Ureter (tissue), 1 donor: ENCODE measurements at regions not wholly inside any gene's neighbourhood (a gene's known extent, or its start where the extent isn't known, plus 50 kb on each side); places are given as distances from the start of the nearest gene placed in this dataset.

Source experiments
- DNase-seq: peaks from one replicate; pipeline ENCODE4 v3.0.0-alpha.2; 2020; ENCODE audit warnings: low spot score
- donor health status: DM: yes; HTN: yes; CAD: no.

DNA sequence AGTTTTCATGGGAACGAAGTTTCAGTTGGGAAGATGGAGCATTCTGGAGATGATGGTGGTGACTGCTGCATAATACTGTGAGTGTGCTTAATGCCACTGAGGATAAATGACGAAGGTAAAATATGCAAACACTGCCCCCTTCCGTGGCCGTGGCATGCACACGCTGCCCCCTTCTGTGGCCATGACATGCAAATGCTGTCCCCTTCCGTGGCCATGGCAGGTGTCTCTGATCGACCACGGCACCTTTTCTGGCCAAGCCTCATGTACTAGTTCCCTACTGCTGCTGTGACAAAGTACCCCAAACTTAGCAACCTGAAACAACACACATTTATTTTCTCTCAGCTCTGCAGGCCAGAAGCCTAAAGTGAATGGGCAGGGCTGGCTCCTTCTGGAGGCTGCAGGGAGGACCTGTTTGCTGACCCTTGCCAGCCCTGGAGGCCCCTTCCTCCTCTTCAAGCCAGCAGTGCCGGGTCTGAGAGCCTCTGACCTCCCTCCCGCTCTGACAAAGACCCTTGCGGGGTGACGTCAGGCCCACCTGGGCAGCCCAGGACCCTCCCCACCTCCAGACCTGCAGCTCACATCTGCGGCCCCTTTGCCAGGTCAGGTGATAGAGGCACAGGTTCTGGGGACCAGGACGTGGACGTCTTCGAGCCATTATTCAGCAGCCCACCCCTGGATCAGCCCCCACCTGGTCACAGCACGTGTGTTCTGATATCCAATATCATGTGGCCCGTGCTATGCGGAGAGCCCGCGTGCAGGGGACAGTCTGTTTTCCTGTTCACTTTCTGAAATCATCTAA is 82.0 kb downstream of the MICALL2 start:
- no peak for DNase-seq

DNA sequence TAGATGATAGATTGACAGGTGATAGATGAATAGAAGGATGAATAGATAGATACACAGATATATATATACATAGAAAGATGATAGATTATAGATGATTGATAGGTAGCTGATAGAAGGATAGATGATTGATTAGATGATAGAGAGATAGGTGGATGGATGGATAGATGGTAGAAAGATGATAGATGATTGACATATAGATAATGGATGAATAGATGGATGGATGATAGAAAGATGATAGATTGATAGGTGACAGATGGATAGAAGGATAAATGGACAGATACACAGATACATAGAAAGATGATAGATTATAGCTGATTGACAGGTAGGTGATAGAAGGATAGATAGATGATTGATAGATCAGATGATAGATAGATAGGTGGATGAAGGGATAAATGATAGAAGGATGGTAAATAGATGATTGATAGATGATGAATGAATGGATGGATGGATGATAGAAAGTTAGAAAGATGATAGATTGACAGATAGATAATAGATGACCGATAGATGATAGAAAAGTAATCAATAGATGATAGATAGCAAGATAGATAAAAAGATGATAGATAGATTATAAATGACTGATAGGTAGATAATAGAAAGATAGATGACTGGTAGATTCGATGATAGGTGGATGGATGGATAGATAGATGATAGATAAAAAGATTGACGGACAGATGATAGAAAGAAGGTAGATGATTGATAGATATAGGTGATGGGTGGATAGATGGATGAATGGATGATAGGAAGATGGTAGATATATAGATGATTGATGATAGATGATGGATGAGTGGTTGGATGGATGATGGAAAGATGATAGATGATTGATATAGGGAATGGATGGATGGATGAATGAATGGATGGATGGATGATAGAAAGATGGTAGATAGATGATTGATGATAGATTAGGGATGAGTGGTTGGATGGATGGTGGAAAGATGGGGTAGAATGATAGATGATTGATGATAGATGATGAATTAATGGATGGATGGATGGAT is 80.4 kb downstream of the MICALL2 start:
- no peak for DNase-seq

DNA sequence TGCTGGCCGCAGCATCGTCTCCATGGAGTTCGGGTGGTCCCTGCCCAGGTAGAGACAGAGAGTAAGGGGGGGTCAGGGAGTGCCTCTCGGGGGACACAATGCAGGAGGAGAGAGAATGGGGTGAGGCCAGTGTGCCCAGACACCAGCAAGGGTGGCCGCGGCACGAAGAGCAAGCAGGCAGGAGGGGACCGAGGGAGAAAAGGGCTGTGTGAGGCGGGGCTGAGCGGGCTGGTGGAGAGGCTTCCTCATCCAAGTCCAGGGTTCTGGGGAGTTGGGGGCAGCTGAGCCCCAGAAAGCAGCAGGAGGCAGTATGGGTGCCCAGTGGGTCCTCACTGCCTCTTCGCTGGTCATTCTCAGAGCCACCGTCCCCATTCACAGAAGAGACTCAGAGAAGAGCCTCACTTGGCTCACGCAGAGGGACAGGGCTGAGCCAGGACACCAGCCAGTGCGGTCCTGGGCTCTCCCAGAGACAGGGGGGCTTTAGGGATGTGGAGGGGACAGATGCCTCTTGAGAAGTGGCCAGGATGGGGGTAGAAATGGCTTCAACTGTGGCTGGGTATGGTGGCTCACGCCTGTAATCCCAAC is 78.9 kb downstream of the MICALL2 start:
- no peak for DNase-seq

DNA sequence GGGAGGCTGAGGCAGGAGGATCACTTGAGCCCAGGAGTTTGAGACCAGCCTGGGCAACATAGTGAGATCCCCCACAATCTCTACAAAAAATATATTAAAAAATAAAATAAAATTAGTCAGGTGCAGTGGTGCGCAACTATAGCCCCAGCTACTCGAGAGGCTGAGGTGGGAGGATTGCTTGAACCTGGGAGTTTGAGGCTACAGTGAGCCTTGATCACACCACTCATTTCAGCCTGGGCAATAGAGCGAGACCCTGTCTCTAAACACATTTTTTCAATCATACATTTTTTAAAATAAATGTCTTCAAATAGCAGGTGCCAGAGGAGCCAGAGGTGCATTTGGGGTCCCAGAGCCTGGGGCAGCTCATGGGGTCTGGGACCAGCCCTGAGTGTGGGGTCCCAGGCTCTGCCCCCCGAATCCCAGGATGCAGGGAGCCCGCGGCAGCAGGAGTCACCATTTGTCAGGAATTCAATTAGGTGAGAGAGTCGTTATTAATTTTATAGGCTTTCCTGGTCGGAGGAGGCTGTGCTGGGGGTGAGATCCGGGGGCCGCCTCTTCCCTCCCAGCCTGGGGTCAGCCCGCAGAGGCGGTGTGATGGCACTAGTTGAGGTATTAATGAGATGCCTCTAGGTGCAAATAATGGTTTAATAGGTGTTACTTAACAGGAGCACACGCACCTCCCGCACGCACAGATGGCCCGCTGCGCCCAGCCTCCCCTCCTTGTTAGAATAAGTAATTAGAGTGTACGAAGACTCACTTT is 78.3 kb downstream of the MICALL2 start:
- DNase-seq = no peak

DNA sequence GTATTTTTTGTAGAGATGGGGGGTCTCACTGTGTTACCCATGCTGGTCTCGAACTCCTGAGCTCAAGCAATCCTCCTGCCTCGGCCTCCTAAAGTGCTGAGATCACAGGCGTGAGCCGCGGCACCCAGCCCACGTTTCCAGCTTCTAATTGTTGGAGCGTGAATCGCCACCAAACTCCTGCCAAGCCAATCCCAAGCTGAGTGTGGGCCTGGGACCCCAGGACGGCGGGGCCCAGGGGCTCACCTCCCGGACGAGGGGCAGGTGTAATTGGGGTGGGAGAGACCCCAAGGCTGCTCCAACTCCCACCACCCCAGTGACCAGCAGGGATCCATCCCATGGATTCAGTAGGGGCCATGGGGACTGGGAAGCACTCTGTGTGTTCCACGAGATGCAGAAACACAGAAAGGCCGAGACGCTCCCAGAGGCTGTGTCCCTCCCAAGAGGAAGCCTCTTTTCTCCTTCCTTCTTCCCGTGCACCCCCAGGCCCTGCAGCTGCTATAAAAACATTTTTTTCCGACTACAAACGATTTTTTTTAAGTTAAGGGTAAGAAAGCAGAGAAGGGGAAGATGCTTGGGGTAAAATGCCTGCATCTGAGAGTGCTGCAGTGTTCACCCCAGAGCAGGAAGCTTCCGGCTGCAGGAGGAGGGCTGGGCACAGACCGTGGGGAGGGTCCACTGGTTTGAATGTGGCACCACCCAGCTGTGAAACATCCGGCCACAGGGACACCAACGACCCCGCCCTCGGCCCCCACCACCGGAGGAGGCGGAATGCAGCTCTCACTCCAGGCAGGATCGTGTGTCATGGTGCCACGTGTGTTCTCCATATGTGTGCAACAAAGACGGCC is 76.5 kb downstream of the MICALL2 start:
- no peak for DNase-seq

DNA sequence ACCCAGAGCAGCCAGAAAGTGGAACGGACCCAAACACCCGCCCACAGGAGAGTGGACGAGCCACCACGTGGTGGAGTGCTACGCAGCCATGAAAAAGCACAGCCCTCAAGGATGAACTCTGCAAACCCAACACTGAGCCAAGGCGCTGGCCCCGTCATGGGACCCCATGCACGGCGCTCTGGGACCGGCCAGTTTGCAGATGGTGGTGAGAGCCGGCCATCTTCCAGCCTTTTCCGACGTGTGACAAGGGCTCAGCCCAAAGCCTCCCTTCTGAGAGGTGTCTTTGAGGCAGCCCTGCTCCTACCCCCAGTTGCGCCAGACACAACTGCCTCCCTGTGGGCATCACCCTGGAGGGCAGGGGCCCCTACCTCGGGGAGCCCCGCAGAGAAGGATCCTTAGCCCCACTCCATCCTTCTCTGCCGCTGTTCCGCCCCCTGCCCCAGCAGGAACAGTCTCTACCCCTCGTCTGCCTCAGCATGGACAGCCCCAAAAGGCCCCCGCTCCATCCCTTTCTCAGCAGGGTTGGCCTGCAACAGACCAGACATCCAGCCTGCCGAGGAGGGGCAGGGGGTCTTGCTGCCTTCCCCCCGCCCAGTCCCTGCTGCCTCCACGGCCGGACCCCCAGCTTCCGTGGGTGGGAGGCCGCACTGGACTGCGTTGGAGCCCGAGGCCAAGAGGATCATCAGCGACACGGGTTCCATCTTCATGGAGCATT is 75.7 kb downstream of the MICALL2 start:
- no peak for DNase-seq

DNA sequence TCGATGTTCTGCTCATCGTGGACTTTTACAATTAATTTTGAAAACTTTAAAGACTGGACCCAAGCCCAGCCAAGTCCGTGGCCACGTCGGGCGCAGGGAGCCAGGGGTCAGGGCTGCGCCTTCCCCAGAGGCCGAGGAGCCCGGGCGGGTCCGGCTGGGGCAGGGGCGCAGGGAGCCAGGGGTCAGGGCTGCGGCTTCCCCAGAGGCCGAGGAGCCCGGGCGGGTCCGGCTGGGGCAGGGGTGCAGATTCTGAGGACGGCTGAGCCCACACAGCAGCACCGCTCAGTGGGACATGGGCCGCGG is 75.2 kb downstream of the MICALL2 start:
- DNase-seq = no peak
